Activated CD4-positive, alpha-beta T cell treated with anti-CD3 and anti-CD28 coated beads for 24 hours (primary cell): ENCODE measurements at regions not wholly inside any gene's neighbourhood (a gene's known extent, or its start where the extent isn't known, plus 50 kb on each side); places are given as distances from the start of the nearest gene placed in this dataset.
"Not testable (repeated sequence)": the region's sequence is repeated elsewhere in the genome, so short reads cannot be mapped to it uniquely, and the experiment has no call there.

ENCODE experiments used
- DNase-seq, 2 donors: peaks; one replicate each; pipeline ENCODE4 v3.0.0-alpha.2; 2020; ENCODE audit warnings: low read depth in 2 of 2

DNA sequence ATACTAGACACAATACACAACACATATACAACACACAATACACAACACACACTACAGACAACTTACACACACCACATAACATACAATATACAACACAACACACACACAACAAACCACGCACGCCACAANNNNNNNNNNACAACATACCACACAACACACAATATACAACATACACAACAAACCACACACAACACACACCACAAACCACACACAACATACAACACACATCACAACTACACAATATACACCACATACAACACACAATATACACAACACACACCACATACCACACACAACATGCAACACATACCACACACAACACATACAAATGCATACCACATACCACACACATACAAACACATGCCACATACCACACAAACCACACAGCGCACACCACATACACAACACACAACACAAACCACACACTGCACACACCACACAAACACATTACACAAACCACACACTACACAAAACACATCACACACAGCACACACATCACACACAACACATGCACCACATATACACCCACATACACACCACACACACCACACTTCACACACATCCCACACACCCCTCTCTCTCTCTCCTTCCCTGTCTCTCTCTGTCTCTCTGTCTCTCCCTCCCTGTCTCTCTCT lies 108.3 kb downstream of the ETS2 start:
- DNase-seq = no peak

GRCh38 chr21:38913120-38913892 lies 107.6 kb downstream of the ETS2 start:
- no peak for DNase-seq

DNA sequence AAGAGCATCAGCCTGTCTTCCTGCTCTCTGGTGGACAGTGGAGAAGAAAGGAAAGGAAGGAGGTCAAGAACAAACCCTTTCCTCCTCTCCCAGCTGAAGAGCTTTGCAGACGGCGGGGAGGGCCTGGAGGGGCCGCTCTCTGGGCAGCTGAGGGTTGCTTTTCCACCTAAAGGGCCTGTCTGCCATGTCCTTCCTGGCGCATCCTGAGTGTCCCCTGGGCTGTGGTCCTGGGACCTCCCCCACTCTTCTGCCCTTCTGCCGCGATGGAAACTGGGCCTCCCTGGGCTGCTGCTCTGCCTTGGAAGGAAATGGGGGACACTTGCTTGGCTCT lies 107.0 kb downstream of the ETS2 start:
- no peak for DNase-seq

- DNase-seq = no peak
These were observed 106.4 kb downstream of the ETS2 start for GRCh38 chr21:38912102-38912629.

GRCh38 chr21:38911484-38912101 lies 105.9 kb downstream of the ETS2 start:
- DNase-seq = no peak

- DNase-seq = no peak
These were observed 104.8 kb downstream of the ETS2 start for GRCh38 chr21:38910390-38911067.

GRCh38 chr21:38909929-38910328 lies 104.2 kb downstream of the ETS2 start:
- DNase-seq = no peak

GRCh38 chr21:38909109-38909508 lies 103.4 kb downstream of the ETS2 start:
- no peak for DNase-seq

- no peak for DNase-seq
These were observed 102.8 kb downstream of the ETS2 start for GRCh38 chr21:38908537-38908936.

DNA sequence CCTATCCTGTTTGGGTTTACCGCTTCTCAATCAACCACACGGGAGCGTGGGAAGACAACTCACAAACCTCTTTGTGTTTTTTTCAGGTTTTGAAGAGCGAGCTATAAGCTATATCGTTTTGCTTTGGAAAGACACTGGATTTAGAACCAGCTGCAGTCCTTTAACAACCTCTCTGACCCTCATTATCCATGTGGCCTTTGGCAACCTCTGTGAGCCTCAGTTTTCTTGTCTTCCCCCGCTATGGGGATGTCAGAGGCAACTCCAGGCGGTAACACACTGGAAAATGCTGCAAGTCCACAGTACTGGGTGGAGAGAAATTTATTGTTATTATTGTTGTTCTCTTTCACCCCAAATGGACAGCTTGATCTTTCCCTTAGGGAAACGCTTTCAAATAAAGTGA lies 100.0 kb downstream of the ETS2 start:
- DNase-seq = no peak

DNA sequence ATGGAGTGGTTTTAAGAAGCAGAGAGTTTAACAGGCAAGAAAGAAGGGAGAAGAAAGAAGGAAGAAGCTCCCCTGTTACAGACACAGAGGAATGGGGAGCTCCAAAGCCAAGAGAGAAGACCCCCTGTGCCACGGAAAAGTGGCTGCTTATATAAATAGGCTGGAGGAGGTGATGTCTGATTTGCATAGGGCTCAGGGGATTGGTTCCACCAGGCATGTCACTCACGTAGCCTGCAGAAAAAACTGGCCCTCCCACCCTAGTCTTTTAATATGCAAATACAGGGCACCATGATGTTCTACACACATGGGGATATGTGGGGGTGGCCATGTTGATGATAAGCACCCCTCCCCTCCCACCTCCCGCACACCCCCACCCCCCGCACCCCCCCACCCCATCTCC lies 99.6 kb downstream of the ETS2 start:
- no peak for DNase-seq

GRCh38 chr21:38903690-38904139 lies 98.0 kb downstream of the ETS2 start:
- no peak for DNase-seq

- DNase-seq = no peak
These were observed 97.1 kb downstream of the ETS2 start for GRCh38 chr21:38902608-38903445.

GRCh38 chr21:38900499-38900898 lies 94.8 kb downstream of the ETS2 start:
- no peak for DNase-seq

- DNase-seq = not testable (repeated sequence)
These were observed 94.3 kb downstream of the ETS2 start for GRCh38 chr21:38899985-38900384.

DNA sequence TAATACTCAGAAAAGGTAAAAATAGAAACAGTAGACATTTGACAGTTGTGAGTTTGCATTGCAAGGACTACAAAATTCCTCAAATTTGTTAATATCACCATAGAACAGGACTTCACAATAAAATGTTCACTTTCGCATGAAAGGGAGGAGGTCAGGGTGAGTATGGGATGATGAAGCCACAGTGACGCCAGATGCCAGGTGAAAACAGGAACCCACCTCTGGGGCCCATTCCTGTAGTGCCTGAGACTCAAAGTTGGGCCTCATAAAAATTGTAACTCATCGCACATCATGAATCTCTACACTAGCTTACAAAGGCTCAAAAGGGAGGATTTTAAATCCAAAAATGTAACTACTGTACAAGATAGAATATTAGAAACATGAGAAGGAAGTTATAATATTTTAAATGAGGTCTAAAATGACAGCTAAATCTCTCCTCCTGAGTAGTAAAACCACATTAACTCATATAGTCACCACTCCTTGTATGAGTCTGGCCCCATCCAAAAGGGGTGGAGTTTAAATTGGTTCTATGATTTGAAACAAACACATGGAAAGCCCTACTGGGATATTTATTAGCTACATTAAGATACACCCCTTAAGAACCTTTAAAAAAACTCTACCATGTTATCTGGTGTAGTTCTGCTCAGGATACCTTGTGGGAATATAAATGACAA lies 93.7 kb downstream of the ETS2 start:
- DNase-seq = no peak

- no peak for DNase-seq
These were observed 92.8 kb downstream of the ETS2 start for GRCh38 chr21:38898422-38899096.

GRCh38 chr21:38897532-38898421 lies 92.0 kb downstream of the ETS2 start:
- no peak for DNase-seq

DNA sequence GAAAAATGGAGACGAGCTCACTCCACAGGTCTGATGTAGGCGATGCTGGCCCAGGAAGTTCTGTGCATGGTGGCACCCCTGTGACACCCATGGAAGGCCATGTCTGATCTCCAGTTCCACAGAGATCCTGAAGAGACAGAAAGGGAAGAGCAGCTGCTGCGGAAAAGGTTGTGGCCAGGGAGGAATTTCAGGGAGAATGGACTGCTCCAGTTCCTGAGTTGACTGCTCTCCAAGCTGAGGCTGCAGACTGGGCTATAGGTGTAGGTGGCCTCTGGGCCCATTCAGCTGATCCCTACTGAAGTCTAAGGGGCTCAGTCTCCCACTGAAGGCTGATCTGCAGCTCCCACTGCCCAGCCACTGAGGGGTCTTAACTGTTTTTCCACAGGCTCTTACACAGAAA lies 89.2 kb downstream of the ETS2 start:
- DNase-seq = no peak
